ENCODE measurements at regions not wholly inside any gene's neighbourhood (a gene's known extent, or its start where the extent isn't known, plus 50 kb on each side); places are given as distances from the start of the nearest gene placed in this dataset.
"Not testable (repeated sequence)": the region's sequence is repeated elsewhere in the genome, so short reads cannot be mapped to it uniquely, and the experiment has no call there.

- H3K27me3 Mint-ChIP-seq (ENCODE audit: low read depth, unreplicated experiment), result no peaks in the 10 kb centered on the region
- H3K4me1 ChIP-seq (ENCODE audit: insufficient read depth, low read length), result no peaks in the 10 kb centered on the region
- FAIRE-seq (no peak), DNase-seq (ENCODE audit: low read depth) (no peak)
- H3K36me3 ChIP-seq (ENCODE audit: insufficient read depth, low read length), result no peaks in the 10 kb centered on the region
- H4K20me1 ChIP-seq (ENCODE audit: insufficient read depth, low read length), result no peaks in the 10 kb centered on the region
- H3K36me3 Mint-ChIP-seq (ENCODE audit: low read depth, unreplicated experiment), result no peaks in the 10 kb centered on the region
- no peak overlapping the region for H3K9ac ChIP-seq (ENCODE audit: low read length)
- no peaks in the 10 kb centered on the region for H3K4me1 Mint-ChIP-seq (ENCODE audit: low read depth, unreplicated experiment)
- H3K27me3 ChIP-seq (ENCODE audit: insufficient read depth, low read length), result no peaks in the 10 kb centered on the region
- H3K4me2 ChIP-seq (ENCODE audit: low read length), result no peak overlapping the region
- no peaks in the 10 kb centered on the region for H3K9me3 Mint-ChIP-seq (ENCODE audit: unreplicated experiment)
- no peak overlapping the region for H2AFZ ChIP-seq (ENCODE audit: low read depth, low read length)
- no peak overlapping the region for H3K4me3 Mint-ChIP-seq (ENCODE audit: unreplicated experiment)
- no peaks in the 10 kb centered on the region for H3K9me3 ChIP-seq (ENCODE audit: insufficient read depth, low read depth, low read length)
- no peak overlapping the region for H3K4me3 ChIP-seq (ENCODE audit: insufficient read depth, low read depth, low read length)
- H3K79me2 ChIP-seq (ENCODE audit: insufficient read depth, low read length), result no peaks in the 10 kb centered on the region
- no peak for TF ChIP-seq CTCF (IDR thresholded peaks at IDR 0.05; ENCODE audit: insufficient read depth, low read depth, low read length)
- TF ChIP-seq EZH2 (IDR thresholded peaks at IDR 0.05; ENCODE audit: insufficient read depth, low read length), result no peak
- no peak overlapping the region for H3K27ac Mint-ChIP-seq (ENCODE audit: unreplicated experiment)
- H3K27ac ChIP-seq (ENCODE audit: low read depth, low read length), result no peak overlapping the region
These were observed 245.0 kb downstream of the ADCYAP1 start for GRCh38 chr18:1149709-1150108.

GRCh38 chr18:1150344-1150743 lies 245.7 kb downstream of the ADCYAP1 start:
- no peaks in the 10 kb centered on the region for H3K9me3 ChIP-seq (ENCODE audit: insufficient read depth, low read depth, low read length)
- DNase-seq (ENCODE audit: low read depth), result no peak
- Mint-ChIP-seq H3K9me3 (ENCODE audit: unreplicated experiment) (no peaks in the 10 kb centered on the region), H3K27ac (ENCODE audit: unreplicated experiment) (no peak overlapping the region), H3K4me3 (ENCODE audit: unreplicated experiment) (no peak overlapping the region), H3K27me3 (ENCODE audit: low read depth, unreplicated experiment) (no peaks in the 10 kb centered on the region), H3K4me1 (ENCODE audit: low read depth, unreplicated experiment) (no peaks in the 10 kb centered on the region), H3K36me3 (ENCODE audit: low read depth, unreplicated experiment) (no peaks in the 10 kb centered on the region)
- no peaks in the 10 kb centered on the region for H4K20me1 ChIP-seq (ENCODE audit: insufficient read depth, low read length)
- TF ChIP-seq EZH2 (IDR thresholded peaks at IDR 0.05; ENCODE audit: insufficient read depth, low read length) (no peak), CTCF (IDR thresholded peaks at IDR 0.05; ENCODE audit: insufficient read depth, low read depth, low read length) (no peak)
- H3K4me3 ChIP-seq (ENCODE audit: insufficient read depth, low read depth, low read length), result no peak overlapping the region
- no peaks in the 10 kb centered on the region for H3K4me1 ChIP-seq (ENCODE audit: insufficient read depth, low read length)
- no peak for FAIRE-seq
- H3K79me2 ChIP-seq (ENCODE audit: insufficient read depth, low read length), result no peaks in the 10 kb centered on the region
- H2AFZ ChIP-seq (ENCODE audit: low read depth, low read length), result no peak overlapping the region
- no peak overlapping the region for H3K27ac ChIP-seq (ENCODE audit: low read depth, low read length)
- H3K27me3 ChIP-seq (ENCODE audit: insufficient read depth, low read length), result no peaks in the 10 kb centered on the region
- no peak overlapping the region for H3K4me2 ChIP-seq (ENCODE audit: low read length)
- no peaks in the 10 kb centered on the region for H3K36me3 ChIP-seq (ENCODE audit: insufficient read depth, low read length)
- H3K9ac ChIP-seq (ENCODE audit: low read length), result no peak overlapping the region

- FAIRE-seq; H3K9ac ChIP-seq (ENCODE audit: low read length); H3K4me1 Mint-ChIP-seq (ENCODE audit: low read depth, unreplicated experiment); H3K4me3 Mint-ChIP-seq (ENCODE audit: unreplicated experiment); H3K9me3 Mint-ChIP-seq (ENCODE audit: unreplicated experiment); H3K4me3 ChIP-seq (ENCODE audit: insufficient read depth, low read depth, low read length); H3K36me3 Mint-ChIP-seq (ENCODE audit: low read depth, unreplicated experiment); DNase-seq (ENCODE audit: low read depth); H2AFZ ChIP-seq (ENCODE audit: low read depth, low read length); H3K79me2 ChIP-seq (ENCODE audit: insufficient read depth, low read length); H3K27ac ChIP-seq (ENCODE audit: low read depth, low read length); H3K27me3 ChIP-seq (ENCODE audit: insufficient read depth, low read length); H3K4me1 ChIP-seq (ENCODE audit: insufficient read depth, low read length); H3K9me3 ChIP-seq (ENCODE audit: insufficient read depth, low read depth, low read length); H4K20me1 ChIP-seq (ENCODE audit: insufficient read depth, low read length); H3K27ac Mint-ChIP-seq (ENCODE audit: unreplicated experiment); H3K4me2 ChIP-seq (ENCODE audit: low read length); H3K36me3 ChIP-seq (ENCODE audit: insufficient read depth, low read length); H3K27me3 Mint-ChIP-seq (ENCODE audit: low read depth, unreplicated experiment): not testable (repeated sequence)
These were observed 248.3 kb downstream of the ADCYAP1 start for GRCh38 chr18:1152958-1153357.

Data from astrocyte (in vitro differentiated cells and primary cell).